ENCODE measurements at regions not wholly inside any gene's neighbourhood (a gene's known extent, or its start where the extent isn't known, plus 50 kb on each side); places are given as distances from the start of the nearest gene placed in this dataset.

DNA sequence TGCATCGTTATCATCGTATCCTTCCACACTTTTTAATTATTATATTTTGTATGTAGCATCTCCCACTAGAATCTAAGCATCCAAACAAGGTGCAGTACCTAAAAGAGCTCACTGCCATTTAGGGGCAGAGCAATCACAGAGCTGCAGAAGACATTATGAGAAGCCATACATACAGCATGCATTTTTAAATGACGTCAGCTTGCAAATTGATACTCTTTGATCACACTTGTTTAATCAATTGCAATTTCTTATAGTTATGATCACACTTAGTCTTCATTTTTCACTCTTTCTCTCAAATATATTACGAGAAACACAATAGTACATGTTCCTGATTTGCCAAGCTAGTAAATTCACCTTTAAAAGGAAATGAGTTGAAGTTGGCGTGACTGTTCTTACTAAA is 753.3 kb upstream of the LRRN3 start:
- DNase-seq = no peak

DNA sequence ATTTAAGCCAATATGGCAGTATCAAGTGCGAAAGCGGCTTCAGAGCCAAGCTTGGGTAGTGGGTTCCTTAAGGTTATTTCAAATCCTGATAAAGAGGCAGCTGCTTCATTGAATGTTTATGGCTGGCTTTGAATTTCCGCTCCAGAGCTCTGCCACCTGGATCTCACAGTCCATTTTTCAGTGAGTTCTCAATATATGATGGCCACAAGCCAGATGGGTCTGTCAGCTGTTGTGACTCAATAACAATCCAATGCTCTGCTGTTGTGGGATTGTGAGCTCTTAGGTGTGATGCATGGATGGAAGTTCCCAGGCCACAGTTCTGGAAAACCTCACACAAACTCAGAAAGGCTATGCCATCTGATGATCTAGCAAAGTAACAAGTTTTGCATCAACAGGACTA is 743.8 kb upstream of the LRRN3 start:
- DNase-seq = no peak

GRCh38 chr7:110356438-110356837 is 734.5 kb upstream of the LRRN3 start:
- no peak for DNase-seq

DNA sequence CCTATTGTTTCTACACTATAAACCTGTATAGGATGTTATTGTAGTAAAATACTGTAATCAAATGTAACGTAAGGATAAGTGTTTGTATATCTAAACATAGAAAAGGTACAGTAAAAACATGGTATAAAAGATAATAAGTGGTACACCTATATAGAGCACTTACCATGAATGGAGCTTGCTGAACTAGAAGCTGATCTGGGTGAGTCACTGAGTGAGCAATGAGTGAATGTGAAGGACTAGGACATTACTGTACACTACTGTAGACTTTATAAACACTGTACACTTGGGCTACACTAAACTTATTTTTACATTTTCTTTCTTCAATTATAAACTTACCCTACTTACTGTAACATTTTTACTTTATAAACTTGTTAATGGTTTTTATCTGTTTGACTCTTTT is 732.9 kb upstream of the LRRN3 start:
- DNase-seq = no peak

GRCh38 chr7:110371709-110372108 is 719.2 kb upstream of the LRRN3 start:
- DNase-seq = no peak

GRCh38 chr7:110372685-110373084 is 718.2 kb upstream of the LRRN3 start:
- no peak for DNase-seq

GRCh38 chr7:110373416-110373815 is 717.5 kb upstream of the LRRN3 start:
- DNase-seq = no peak

DNA sequence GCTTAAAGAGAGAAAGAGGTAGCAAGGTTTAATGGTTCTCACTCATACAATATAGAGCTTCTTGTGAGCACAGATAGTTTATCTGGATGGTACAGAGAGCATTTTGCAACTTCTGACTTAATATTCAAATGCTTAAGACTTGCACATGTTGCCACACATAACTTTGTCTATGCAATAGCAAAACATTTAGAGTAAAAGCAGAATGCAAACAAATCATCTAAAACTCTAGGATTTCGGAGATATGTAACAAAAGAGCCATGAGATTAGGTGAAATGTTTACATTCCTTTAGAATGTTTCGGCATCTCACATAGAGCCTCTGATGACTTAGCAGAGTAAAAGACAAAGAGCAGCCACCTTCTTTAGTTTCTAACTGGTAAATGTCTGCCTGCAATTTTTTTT is 717.1 kb upstream of the LRRN3 start:
- DNase-seq = no peak

GRCh38 chr7:110375068-110375467 is 715.9 kb upstream of the LRRN3 start:
- no peak for DNase-seq

GRCh38 chr7:110382736-110383135 is 708.2 kb upstream of the LRRN3 start:
- DNase-seq = no peak

GRCh38 chr7:110386006-110386405 is 704.9 kb upstream of the LRRN3 start:
- DNase-seq = no peak

- DNase-seq = no peak
Observed at GRCh38 chr7:110386913-110387312, 704.0 kb upstream of the LRRN3 start.

DNA sequence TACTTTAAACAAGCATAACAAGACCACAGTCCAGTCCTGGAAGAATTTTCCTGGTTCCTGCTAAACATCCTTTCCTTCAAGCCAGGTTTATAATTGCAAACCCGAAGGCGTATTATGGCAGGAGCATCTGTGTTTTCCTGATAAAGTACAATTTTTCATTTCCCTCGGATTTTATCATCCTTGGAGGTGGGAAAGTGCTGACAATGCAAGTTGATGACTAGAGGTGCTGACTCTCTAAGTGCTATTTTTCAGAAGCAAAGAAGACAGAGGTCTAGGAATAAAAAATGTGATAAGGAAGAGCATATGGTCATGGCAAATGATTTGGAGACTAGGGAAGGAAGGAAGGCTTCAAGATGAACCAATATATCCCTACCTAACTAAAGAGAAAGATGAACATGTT is 703.2 kb upstream of the LRRN3 start:
- no peak for DNase-seq

- DNase-seq = no peak
Observed at GRCh38 chr7:110388457-110388856, 702.5 kb upstream of the LRRN3 start.

DNA sequence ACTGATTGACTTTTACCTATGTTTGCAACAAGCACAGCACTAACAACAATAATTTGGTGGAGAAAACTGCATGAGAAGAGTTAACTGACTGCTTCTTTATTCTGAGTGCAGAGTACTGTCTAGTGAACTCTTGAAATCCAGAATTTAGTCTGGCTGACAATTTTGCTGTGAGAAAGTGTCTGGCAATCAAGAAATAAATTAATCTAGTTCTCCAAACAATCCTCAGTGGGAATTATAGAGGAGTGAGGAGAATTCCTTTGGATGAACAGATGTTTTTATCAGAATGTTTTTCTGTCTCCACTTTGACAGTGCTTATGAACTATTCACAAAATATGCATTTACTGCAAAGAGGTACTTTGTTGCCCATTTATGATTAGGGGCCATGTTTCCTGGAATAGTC is 694.9 kb upstream of the LRRN3 start:
- DNase-seq = no peak

GRCh38 chr7:110397927-110398660 is 692.8 kb upstream of the LRRN3 start:
- DNase-seq = no peak

DNA sequence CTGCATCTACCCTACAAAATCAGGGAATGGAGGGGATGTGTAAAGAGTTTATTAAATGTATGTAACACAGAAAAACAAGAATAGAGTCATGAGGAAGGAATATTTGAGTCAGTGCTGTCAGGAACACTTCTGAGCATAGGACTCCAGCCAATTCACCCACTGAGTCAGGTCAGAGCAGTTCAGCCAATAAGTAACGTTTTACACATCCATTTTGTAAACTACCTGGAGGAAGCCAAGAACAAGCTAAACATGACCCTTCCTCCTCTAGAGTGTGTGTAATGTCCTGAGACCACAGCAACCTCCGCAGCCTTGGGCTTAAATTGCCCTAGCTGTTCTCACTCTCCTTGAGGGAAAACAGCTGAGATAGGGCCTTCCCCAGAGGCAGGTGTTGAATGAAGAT is 691.5 kb upstream of the LRRN3 start:
- no peak for DNase-seq

- no peak for DNase-seq
Observed at GRCh38 chr7:110400411-110400810, 690.5 kb upstream of the LRRN3 start.

- no peak for DNase-seq
Observed at GRCh38 chr7:110407242-110407641, 683.7 kb upstream of the LRRN3 start.

DNA sequence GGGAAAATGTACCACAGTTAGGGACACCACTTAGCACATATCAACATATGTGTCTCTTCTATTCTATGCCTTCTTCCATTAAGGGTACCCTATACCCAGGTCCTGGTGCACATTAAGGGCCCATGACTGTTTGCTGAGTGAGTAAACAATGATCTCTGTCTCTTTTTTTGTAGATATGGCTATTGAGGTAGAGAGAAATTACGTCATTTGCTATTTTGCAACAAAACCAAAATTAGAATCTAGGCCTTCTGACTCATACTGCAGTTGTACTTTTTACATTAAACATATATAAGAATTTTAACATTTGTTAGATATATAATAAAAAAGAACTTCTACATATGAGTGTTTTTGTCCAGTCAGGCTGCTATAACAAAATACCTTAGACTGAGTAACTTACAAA is 683.2 kb upstream of the LRRN3 start:
- DNase-seq = no peak

- DNase-seq = no peak
Observed at GRCh38 chr7:110412614-110413013, 678.3 kb upstream of the LRRN3 start.

DNA sequence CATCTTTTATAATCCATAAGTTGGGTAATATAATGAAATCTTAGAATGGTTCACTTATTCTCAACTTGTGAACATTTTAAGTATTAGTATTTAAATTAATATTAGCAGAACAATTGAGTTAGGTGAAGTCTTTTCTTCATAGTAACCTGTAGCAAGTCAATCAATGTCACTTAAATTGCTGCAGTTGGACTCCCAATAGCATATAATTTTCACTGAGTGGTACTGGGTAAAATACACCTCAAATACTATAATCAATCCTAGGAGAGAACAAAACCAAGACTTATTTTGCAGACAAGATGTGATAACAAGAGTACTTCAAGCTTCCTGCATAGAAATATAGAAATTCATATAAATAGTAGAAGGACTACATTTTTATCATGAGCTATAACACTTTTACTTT is 677.9 kb upstream of the LRRN3 start:
- DNase-seq = no peak

- no peak for DNase-seq
Observed at GRCh38 chr7:110417611-110418010, 673.3 kb upstream of the LRRN3 start.

DNA sequence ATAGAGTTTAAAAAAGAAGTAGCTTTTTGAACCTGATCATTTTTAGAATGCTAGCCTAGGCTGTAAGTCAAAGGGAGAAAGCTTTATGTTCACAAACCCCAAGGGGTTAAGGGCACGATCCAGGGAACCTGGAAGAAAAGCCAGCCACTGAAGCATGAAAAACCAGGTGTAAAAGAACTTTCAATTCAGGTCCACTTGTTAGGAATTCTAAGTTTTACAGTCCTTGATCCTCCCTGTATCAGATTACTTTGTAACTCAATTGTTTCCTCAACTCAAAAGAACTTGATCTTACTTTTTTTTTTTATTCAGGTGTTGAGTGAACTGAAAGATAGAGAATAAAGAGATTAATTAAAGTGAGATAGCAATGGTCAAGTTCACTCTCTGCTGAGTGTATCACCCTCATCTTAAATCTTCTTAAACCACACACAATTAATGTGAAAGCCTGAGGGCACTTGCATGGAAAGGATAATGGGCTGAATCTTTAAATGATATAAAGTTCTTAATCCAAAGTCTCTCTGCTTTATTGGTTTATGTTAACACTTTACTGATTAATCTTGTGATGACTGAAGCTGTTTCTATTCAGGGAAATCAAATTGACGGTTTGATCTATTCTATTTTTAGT is 672.2 kb upstream of the LRRN3 start:
- no peak for DNase-seq

- DNase-seq = no peak
Observed at GRCh38 chr7:110420788-110421187, 670.1 kb upstream of the LRRN3 start.

Data from stimulated activated naive CD4-positive, alpha-beta T cell (primary cell).